ENCODE measurements at regions not wholly inside any gene's neighbourhood (a gene's known extent, or its start where the extent isn't known, plus 50 kb on each side); places are given as distances from the start of the nearest gene placed in this dataset.

- DNase-seq, result no peak
These were observed 272.7 kb downstream of the MAF start for GRCh38 chr16:79327836-79328235.

- DNase-seq, result no peak
These were observed 274.0 kb downstream of the MAF start for GRCh38 chr16:79326549-79326948.

- no peak for DNase-seq
These were observed 275.2 kb downstream of the MAF start for GRCh38 chr16:79325226-79325945.

DNA sequence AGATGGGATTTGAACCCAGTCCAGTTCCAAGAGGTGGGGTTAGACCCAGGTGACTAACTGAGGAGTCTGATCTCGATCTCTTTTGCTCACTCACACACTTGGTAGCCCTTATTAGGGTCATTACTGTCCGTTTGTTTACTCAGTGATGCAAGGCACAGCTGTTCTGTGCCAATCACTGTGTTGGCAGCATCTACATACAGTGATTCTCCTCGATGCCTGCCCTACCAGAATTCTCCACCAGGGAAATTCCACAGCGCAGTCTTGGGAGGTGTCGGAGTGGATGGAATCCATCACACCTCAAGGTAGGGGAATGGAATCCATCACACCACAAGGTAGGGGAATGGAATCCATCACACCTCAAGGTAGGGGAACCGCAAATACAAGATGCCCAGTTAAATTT, 279.6 kb downstream of the MAF start:
- no peak for DNase-seq

DNA sequence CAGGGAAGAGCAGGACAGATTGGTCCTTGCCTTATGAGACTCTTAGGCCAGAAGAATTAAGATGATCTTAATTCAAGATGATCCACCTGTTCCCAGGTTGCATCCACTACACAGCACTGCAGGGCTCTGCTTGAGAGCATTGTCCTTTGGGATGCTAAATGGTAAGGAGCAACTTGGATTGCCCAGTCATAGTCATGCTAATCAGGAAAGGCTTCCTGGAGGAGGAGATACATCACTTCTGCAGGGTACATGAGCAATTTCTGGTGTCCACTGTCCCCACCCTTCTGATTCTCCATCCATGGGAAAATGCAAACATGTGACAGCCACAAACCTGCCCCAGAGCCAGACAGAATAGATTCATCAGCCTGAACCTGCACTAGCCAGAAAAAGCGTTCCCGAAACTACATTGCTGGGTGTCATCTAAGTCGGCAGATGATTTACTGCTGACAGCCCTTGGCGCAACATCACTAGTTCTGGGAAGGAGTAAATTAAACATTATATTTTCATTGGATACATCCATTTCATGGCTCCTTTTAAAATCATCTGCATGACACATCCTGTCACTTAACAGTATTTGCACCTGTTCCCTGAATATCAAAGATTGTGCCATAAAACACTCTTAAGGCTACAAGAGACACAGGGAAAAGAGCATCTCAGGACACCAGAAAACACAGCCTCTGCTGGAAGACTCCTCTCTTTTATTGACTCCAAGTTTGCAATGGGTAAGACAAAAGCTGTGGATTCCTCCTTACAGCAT, 282.2 kb downstream of the MAF start:
- no peak for DNase-seq

DNA sequence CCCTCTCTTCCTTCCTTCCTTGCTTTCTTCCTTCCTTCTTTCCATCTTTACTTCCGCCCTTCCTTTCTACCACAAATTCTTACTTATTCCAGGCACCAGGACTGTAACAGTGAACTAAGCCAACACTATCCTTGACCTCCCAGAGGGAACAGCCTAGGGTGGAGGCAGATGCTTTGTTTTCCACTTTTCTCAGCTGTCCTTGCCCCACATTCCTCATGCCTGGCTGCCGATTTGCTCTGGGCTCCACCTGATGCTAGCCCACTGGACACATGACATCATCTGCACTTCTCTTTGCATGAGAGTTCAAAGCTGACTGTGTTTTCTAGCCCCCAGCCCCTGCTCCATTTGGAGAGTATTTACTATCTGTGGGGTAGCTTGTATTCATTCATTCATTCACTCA, 283.0 kb downstream of the MAF start:
- no peak for DNase-seq

GRCh38 chr16:79317026-79317425, 283.5 kb downstream of the MAF start:
- DNase-seq, result no peak

DNA sequence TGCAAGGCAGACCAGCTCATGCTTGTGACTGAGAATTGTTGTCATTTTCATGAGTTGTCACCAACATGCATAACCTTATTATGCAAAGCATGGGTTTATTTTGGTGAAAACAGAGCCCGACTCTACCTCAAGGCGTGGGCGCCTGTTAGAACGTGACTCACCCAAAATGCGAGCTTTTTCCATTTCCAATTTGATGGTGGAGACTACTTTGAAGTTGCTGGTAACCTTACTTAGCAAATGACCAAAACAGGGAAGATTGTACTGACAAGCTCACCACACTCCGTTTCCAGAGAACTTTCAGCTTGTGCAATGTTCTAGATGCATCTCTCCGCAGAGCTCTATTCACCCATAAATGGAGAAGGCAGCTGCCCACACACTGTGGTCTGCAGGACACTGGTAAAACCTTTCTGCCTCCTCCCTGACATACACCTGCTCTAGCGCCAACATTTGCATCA, 284.5 kb downstream of the MAF start:
- peak; percentile 40 for DNase-seq

GRCh38 chr16:79312502-79312901, 288.0 kb downstream of the MAF start:
- no peak for DNase-seq

DNA sequence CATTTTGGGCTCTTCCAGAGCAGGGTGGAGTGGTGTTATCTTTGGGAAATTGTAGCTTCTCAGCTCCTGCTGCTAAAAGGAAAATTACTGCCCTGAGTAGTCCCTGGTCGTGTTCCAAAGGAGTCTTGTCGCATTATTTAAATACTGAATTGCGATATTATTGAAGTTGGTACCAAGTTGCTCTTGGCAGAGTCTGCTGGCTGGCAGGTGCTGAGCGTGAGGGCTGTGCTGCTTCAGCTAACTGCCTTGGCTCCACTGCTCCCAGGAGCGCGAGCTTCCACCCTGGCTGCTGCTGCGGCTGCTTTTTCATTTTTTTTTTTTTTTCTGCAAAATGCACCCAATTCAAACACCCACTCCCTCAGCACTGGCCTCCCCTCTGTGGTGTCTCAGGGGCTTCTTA, 289.8 kb downstream of the MAF start:
- no peak for DNase-seq

GRCh38 chr16:79309606-79310005, 290.9 kb downstream of the MAF start:
- no peak for DNase-seq

DNA sequence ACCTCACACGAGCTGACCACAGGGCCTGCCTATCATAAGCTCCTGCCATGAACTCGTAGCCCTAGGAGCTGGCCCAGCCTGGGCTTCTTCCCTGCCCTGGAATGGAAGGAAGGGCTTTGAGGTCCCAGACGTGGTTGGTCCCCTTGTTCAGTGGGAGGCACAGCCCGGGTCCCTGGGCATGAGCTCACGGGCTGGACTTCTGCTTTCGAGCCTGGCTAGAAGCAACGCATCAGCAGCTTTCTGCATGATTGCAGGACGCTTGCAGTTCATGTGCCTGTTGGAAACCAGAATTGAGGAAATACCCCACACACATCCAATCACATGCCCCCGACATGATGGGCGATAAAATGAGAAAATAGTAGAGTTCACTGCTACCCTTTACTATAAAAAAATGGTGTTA, 293.3 kb downstream of the MAF start:
- DNase-seq, result no peak

- no peak for DNase-seq
These were observed 295.5 kb downstream of the MAF start for GRCh38 chr16:79305074-79305473.

- no peak for DNase-seq
These were observed 296.6 kb downstream of the MAF start for GRCh38 chr16:79303959-79304387.

GRCh38 chr16:79303206-79303605, 297.3 kb downstream of the MAF start:
- DNase-seq, result no peak

DNA sequence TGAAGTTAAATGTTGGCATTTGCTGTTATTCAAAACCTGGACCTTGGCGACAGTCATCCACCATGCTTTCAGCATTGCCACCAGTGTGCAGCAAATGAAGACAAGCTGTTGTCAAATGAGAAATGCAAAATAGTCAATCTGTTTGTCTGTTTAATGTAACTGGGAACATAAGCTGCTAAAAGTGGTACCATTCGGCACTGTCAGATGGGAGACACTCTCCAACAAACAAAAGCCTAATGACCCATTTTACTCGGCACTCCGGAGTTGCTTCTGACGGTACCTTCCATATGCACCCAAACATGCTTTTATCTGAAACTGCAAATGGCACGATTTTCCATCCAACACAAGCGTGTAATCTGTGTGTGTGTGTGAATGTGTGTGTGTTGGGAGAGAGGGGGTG, 297.8 kb downstream of the MAF start:
- DNase-seq, result no peak

DNA sequence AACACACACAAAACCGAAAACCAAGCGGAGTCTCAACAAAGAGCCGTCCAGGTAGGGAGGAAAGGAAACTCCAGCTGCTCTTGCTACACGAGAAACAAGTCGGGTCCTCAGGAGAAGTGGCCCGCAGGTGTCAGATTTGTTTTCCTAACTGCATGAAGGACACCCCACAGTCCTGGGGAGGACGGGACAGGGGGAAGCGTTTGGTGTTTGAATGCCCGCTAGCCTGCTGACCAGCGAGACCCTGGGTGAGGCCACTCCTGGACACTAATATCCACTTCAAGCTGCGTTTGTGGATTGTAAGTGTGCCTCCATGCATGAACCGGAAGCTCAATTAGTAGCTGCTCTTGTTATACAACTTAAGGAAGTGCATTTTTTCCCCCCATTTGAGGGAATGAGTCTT, 299.5 kb downstream of the MAF start:
- DNase-seq, result no peak

GRCh38 chr16:79298894-79299799, 301.4 kb downstream of the MAF start:
- DNase-seq, result no peak

GRCh38 chr16:79298476-79298875, 302.1 kb downstream of the MAF start:
- no peak for DNase-seq

GRCh38 chr16:79297805-79298204, 302.7 kb downstream of the MAF start:
- DNase-seq, result no peak

DNA sequence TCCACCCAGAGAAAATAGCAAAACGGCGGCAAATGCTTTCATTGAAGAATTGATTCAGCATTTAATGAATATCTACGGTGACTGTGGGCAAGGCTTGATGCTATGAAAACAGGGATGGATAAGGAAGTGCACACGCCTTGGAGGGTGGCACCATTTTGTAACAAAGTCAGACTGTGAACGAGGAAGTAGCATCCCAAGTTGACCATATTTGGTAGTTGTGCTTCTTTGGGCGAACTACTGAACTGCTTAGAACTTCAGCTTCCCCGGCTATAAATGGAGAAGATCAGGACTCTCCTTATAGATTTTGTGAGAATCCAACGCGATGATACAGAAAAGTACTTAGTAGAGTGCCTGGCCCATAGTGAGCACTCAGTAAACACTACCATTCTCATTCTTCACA, 303.2 kb downstream of the MAF start:
- DNase-seq, result no peak

DNA sequence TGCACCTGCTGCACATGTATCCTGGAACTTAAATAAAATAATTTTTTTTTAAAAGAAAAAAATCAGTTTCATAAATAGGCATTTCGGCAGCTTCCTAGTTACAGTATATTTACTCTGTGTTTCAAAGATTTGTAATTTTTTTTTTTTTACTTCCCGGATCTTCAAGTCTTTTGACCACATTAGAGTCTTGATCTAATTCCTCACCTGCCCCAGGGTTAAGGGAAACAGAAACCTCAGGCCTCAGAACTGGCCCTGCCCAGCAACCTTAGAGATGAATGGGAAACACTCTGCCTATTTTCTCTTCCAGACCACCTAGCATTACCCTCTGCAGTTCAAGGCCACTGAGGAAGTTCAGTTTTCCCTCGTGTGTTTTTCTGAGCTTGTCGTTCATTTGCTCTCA, 304.0 kb downstream of the MAF start:
- DNase-seq, result no peak

DNA sequence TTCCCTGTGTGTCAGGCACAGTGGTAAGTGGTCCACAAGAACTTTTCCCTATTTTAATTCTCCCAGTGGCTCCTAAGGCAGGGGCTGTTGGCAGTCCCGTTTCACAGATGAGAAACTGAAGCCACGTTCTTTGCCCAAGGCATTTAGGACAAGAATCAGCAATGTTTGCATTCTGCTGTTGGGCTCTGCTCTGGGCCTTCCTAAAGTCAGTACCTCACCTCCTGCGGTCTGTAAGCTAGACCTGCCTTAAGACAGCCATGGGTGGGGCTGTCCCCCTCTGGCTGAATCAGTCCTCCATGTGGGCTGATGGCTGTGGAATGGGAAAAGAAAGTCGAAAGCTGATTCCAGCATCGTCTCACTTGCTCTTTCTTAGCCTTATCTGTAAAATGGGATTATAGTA, 304.8 kb downstream of the MAF start:
- no peak for DNase-seq

GRCh38 chr16:79295162-79295561, 305.4 kb downstream of the MAF start:
- DNase-seq, result no peak
